Loucy (cell line): ENCODE measurements at regions not wholly inside any gene's neighbourhood (a gene's known extent, or its start where the extent isn't known, plus 50 kb on each side); places are given as distances from the start of the nearest gene placed in this dataset.
"Not testable (repeated sequence)": the region's sequence is repeated elsewhere in the genome, so short reads cannot be mapped to it uniquely, and the experiment has no call there.

Source experiments
- H2AFZ ChIP-seq: fragments of 200-600 bp; sonication (generic); 2 replicates; pipeline ENCODE4 v1.6.0; 2016; ENCODE audit warnings: antibody characterized with exemption, mild to moderate bottlenecking, low read length, moderate library complexity
- H3F3A ChIP-seq: fragments of 200-600 bp; 2 replicates; pipeline ENCODE4 v1.6.0; 2016; ENCODE audit warnings: antibody characterized with exemption, low read depth, mild to moderate bottlenecking
- H3K27me3 ChIP-seq: fragments of 200-600 bp; sonication (generic); 2 replicates; pipeline ENCODE4 v1.6.1; 2014; ENCODE audit warnings: low read length, mild to moderate bottlenecking; ENCODE audit not compliant: insufficient read depth, poor library complexity, severe bottlenecking
- H3K36me3 ChIP-seq: fragments of 200-600 bp; sonication (generic); 2 replicates; pipeline ENCODE4 v1.6.1; 2016; ENCODE audit warnings: low read length; ENCODE audit not compliant: insufficient read depth
- H3K4me1 ChIP-seq: fragments of 200-600 bp; sonication (generic); 2 replicates; pipeline ENCODE4 v1.5.1; 2014; ENCODE audit warnings: low read length, mild to moderate bottlenecking; ENCODE audit not compliant: insufficient read depth, poor library complexity, severe bottlenecking
- H3K4me2 ChIP-seq: fragments of 200-600 bp; sonication (generic); 2 replicates; pipeline ENCODE4 v1.6.0; 2014; ENCODE audit warnings: antibody characterized with exemption, low read length, low read depth, mild to moderate bottlenecking; ENCODE audit not compliant: poor library complexity, severe bottlenecking
- H3K4me3 ChIP-seq: fragments of 200-600 bp; sonication (generic); 2 replicates; pipeline ENCODE4 v1.5.1; 2014; ENCODE audit warnings: low read length, mild to moderate bottlenecking, mixed read lengths; ENCODE audit not compliant: poor library complexity, severe bottlenecking
- H3K79me2 ChIP-seq: fragments of 200-600 bp; sonication (generic); 2 replicates; pipeline ENCODE4 v1.6.1; 2014; ENCODE audit warnings: low read length; ENCODE audit not compliant: insufficient read depth
- H3K9ac ChIP-seq: fragments of 200-600 bp; sonication (generic); 2 replicates; pipeline ENCODE4 v1.6.0; 2014; ENCODE audit warnings: mild to moderate bottlenecking, low read depth, low read length, moderate library complexity; ENCODE audit not compliant: poor library complexity, severe bottlenecking
- H3K9me2 ChIP-seq: fragments of 200-600 bp; sonication (generic); replicated peaks from 2 replicates; pipeline ENCODE4 v1.6.1; 2016; ENCODE audit warnings: low read depth, low read length, mixed read lengths
- H3K9me3 ChIP-seq: fragments of 200-600 bp; sonication (generic); 2 replicates; pipeline ENCODE4 v1.6.1; 2014; ENCODE audit warnings: mild to moderate bottlenecking, antibody characterized with exemption, low read length, low read depth; ENCODE audit not compliant: insufficient read depth
- H4K20me1 ChIP-seq: fragments of 200-600 bp; sonication (generic); 2 replicates; pipeline ENCODE4 v1.6.0; 2014; ENCODE audit warnings: antibody characterized with exemption, low read length, mild to moderate bottlenecking; ENCODE audit not compliant: insufficient read depth, poor library complexity, severe bottlenecking
- CTCF ChIP-seq: fragments of 200-600 bp; sonication (generic); conservative IDR thresholded peaks from 2 replicates; pipeline ENCODE4 v1.5.1; 2014; ENCODE audit warnings: mild to moderate bottlenecking, antibody characterized with exemption, low read length
- EZH2phosphoT487 ChIP-seq: fragments of 200-600 bp; IDR thresholded peaks from 2 replicates; pipeline ENCODE4 v1.6.1; 2018; ENCODE audit warnings: antibody characterized with exemption, mild to moderate bottlenecking, moderate library complexity, borderline replicate concordance

GRCh38 chr11:82403640-82404305, 329.9 kb downstream of the FAM181B start:
- TF ChIP-seq CTCF (no peak), EZH2phosphoT487 (no peak)
- H3K27me3 ChIP-seq, result no peaks in the 10 kb centered on the region
- no peak overlapping the region for H3K4me3 ChIP-seq
- H3F3A ChIP-seq, result no peaks in the 10 kb centered on the region
- no peak overlapping the region for H3K4me2 ChIP-seq
- no peaks in the 10 kb centered on the region for H4K20me1 ChIP-seq
- H2AFZ ChIP-seq, result no peak overlapping the region
- H3K79me2 ChIP-seq, result no peaks in the 10 kb centered on the region
- no peaks in the 10 kb centered on the region for H3K4me1 ChIP-seq
- H3K9ac ChIP-seq, result no peak overlapping the region
- no peaks in the 10 kb centered on the region for H3K9me2 ChIP-seq
- H3K9me3 ChIP-seq, result no peaks in the 10 kb centered on the region
- no peaks in the 10 kb centered on the region for H3K36me3 ChIP-seq

DNA sequence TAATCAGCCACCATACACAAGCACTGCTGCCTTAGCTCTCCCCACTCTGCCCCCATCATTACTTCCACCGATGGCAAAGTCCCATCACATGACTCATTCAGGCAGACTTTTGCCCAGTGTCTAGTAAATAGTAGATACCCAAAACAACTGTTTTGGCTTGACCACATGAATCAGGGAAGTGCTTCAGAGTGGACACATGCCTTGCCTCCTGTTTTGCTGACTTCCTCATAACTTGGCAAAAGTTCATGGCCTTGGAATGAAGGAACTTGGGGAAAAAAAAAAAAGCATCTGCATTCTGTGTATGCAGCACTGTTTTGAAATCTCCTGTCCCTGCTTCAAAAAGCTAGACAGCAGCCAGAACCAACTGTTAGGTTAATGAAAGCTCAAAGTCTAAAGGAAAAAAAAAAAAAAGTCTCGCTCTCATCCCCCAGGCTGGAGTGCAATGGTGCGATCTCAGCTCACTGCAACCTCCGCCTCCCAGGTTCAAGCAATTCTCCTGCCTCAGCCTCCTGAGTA, 335.3 kb downstream of the FAM181B start:
- Histone ChIP-seq H2AFZ (no peak overlapping the region), H3K9me2 (no peaks in the 10 kb centered on the region), H3K4me1 (no peaks in the 10 kb centered on the region), H3K9ac (no peak overlapping the region), H4K20me1 (no peaks in the 10 kb centered on the region), H3K79me2 (no peaks in the 10 kb centered on the region), H3K9me3 (no peaks in the 10 kb centered on the region), H3F3A (no peaks in the 10 kb centered on the region), H3K4me2 (no peak overlapping the region), H3K4me3 (no peak overlapping the region), H3K36me3 (no peaks in the 10 kb centered on the region), H3K27me3 (no peaks in the 10 kb centered on the region)
- TF ChIP-seq EZH2phosphoT487, result no peak
- TF ChIP-seq CTCF, result no peak

DNA sequence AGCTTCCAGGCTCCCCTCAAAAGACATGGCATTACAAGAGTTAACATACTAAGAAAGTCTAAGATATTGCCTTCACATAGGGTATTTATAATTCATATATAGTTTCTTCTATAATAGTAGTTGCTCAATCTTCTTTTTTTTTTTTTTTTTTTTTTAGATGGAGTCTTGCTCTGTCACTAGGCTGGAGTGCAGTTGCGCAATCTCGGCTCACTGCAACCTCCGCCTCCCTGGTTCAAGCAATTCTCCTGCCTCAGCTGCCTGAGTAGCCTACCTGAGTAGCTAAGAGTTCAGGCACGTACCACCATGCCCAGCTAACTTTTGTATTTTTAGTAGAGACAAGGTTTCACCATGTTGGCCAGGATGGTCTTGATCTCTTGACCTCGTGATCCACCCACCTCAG, 337.0 kb downstream of the FAM181B start:
- H4K20me1 ChIP-seq, H3K9me3 ChIP-seq, H3K9me2 ChIP-seq: not testable (repeated sequence)

GRCh38 chr11:82384308-82384707, 349.4 kb downstream of the FAM181B start:
- Histone ChIP-seq H3K4me2 (no peak overlapping the region), H3K9me3 (no peaks in the 10 kb centered on the region), H3K4me1 (no peaks in the 10 kb centered on the region), H4K20me1 (no peaks in the 10 kb centered on the region), H3K27me3 (no peaks in the 10 kb centered on the region), H3K79me2 (no peaks in the 10 kb centered on the region), H3K36me3 (no peaks in the 10 kb centered on the region), H3K9me2 (no peaks in the 10 kb centered on the region), H3K4me3 (no peak overlapping the region), H2AFZ (no peak overlapping the region), H3K9ac (no peak overlapping the region), H3F3A (no peaks in the 10 kb centered on the region)
- TF ChIP-seq EZH2phosphoT487, result no peak
- no peak for TF ChIP-seq CTCF

More for the DNA sequence above, 337.0 kb downstream of the FAM181B start:
- H3K4me2 ChIP-seq, H3K4me3 ChIP-seq, H3K4me1 ChIP-seq, H3K9ac ChIP-seq, H3F3A ChIP-seq, H2AFZ ChIP-seq, H3K79me2 ChIP-seq, H3K36me3 ChIP-seq, H3K27me3 ChIP-seq: not testable (repeated sequence)
